HG03457 (cell line): ENCODE measurements at regions not wholly inside any gene's neighbourhood (a gene's known extent, or its start where the extent isn't known, plus 50 kb on each side); places are given as distances from the start of the nearest gene placed in this dataset.

ENCODE experiments used
- ATAC-seq: cut with Tn5 transposase; IDR thresholded peaks from one replicate; pipeline ENCODE4 v1.9.1; 2021; ENCODE audit warnings: moderate number of reproducible peaks; ENCODE audit not compliant: unreplicated experiment

DNA sequence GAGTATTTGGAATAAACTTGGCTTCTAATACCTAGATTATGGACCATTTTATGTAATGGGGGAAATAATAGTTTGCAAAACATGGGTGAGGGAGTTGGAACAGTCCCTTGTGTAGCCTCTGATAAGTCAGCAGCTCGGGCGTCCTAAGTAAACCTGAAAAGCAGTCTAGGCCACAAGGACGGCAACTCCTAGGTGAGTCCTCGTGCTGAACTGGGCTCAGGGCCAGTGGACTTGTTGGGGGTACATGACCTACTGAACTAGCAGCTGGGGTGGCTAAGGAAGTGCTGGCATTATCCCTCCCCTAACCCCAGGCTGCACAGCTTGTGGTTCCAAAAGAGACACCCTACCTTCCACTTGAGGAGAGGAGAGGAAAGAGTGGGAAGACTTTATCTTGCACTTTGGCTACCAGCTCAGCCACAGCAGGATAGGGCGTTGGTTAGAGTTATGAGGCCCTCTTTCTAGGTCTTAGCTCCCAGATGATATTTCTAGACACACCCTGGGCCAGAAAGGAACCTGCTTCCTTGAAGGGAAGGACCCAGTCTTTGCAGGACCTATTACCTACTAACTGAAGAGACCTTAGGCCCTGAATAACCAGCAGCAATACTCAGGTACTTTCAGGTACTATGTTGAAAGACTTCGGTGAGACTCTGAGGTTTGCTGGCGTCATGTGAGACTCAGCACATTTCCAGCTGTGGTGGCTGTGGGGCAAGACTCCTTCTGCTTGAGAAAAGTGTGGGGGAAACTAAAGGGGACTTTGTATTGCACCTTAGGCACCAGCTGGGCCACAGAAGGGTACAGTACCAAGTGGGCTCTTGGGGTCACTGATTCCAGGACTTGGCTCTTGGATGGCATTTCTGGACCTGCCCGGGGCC is 71.0 kb downstream of the AQP4 start:
- ATAC-seq = no peak

DNA sequence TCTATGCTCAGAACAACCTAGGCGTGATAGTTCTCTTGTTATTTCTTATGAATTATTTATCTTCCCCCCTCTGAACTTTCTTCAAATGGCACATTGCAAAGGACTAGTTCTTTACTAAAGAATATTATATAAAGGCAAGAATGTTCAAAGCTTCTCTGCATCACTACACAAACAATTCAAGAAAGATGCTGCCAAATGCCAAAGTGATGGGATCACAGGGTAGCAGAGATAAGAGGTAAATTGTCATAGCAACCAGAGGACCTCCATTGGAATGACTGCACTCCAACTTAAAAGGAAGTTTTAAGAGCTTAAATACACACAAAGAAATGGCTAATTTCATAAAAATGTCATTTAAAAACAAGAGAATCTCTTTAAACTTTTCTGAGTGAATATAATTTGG is 72.8 kb downstream of the AQP4 start:
- ATAC-seq = no peak

DNA sequence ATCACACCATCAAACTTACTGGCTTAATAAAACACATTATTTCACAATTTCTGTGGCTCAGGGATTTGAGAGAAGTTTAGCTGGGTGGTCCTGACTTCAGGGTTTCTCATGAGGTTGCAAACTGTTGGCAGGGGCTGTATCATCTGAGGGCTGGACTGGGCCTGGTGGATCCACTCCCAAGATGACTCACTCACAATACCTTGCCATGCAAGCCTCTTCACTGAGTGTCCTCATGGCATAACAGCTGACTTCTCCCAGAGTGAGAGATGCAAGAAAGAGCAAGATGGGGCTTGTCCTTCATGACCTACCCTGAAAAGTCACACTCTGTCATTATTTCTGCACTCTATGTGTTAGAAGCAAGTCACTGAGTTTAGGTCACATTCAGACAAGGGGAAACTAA is 73.8 kb downstream of the AQP4 start:
- no peak for ATAC-seq

DNA sequence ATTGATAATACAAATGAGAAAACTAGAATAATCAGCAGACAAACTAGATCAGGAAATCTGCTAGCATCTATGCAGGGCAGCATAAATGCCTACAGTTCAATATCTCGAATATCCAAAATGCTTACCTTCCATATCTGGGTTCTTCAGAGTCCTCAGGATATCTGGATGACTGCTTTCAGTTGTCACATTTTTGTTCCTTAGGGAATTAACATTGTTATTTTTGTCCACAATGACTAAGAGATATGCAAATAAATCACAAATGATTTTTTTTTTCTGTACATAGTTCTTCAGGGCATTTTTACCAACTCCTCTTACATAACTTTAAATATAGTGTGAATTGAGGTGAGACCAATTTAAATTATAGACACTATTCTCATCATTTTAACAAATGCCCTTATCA is 80.9 kb downstream of the AQP4 start:
- no peak for ATAC-seq

GRCh38 chr18:26783170-26783569 is 82.3 kb downstream of the AQP4 start:
- no peak for ATAC-seq

- ATAC-seq = no peak
These were observed 84.8 kb downstream of the AQP4 start for GRCh38 chr18:26780520-26781325.

GRCh38 chr18:26778054-26778393 is 87.5 kb downstream of the AQP4 start:
- ATAC-seq = no peak

GRCh38 chr18:26777351-26778053 is 88.0 kb downstream of the AQP4 start:
- ATAC-seq = no peak

GRCh38 chr18:26772691-26773090 is 92.8 kb downstream of the AQP4 start:
- no peak for ATAC-seq

GRCh38 chr18:26771524-26771923 is 94.0 kb downstream of the AQP4 start:
- no peak for ATAC-seq

- no peak for ATAC-seq
These were observed 97.1 kb downstream of the AQP4 start for GRCh38 chr18:26768385-26768784.

DNA sequence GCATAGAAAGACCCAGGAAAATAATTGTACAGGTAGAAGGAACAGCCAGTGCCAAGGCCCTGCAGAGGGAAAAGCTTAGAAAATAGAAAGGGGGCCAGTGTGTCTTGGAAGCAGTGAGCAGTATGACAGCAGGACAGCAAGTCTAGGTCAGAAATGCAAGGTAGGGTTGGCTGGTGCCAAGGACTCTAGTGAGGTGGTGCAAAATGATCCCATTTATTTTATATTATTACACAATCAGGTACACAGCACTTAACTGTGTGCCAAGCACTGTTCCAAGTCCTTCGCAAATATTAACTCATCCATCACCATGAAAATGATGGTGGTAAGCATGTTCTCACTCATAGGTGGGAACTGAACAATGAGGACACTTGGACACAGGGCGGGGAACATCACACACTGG is 100.0 kb downstream of the AQP4 start:
- ATAC-seq = no peak

GRCh38 chr18:26764586-26764985 is 100.9 kb downstream of the AQP4 start:
- no peak for ATAC-seq

- ATAC-seq = no peak
These were observed 101.3 kb downstream of the AQP4 start for GRCh38 chr18:26764177-26764576.

DNA sequence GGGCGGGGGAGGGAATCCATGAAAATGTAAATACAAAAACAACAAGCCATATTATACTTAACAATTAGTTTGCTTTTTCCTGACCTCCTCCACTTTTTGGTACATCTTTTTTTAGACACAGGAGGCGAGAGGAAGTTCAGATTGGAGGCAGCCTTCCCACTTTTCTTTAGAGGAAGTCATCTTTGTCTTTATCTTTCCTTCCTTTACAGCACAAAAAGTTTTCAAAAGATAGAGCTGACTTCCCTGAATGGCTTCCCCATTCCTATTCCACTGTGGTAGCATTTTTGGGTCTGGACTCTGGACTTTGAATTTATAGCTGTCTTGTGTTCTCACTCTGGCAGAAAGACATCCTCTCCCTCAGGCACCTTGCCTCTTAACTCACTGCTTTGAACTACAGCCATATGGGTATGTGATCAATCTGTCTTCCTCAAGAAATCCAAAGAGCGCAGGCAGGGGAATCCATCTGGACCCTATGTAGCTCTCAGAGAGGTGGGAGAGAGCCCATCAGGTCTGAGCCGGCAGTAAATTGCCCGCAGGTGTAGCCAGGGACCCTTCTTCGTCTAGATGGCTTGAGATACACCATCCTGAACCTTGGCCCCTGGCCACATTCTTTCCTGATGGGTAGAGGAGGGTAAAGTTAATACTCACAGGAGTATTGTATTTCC is 101.9 kb downstream of the AQP4 start:
- no peak for ATAC-seq

- ATAC-seq = no peak
These were observed 108.1 kb downstream of the AQP4 start for GRCh38 chr18:26757263-26758019.

DNA sequence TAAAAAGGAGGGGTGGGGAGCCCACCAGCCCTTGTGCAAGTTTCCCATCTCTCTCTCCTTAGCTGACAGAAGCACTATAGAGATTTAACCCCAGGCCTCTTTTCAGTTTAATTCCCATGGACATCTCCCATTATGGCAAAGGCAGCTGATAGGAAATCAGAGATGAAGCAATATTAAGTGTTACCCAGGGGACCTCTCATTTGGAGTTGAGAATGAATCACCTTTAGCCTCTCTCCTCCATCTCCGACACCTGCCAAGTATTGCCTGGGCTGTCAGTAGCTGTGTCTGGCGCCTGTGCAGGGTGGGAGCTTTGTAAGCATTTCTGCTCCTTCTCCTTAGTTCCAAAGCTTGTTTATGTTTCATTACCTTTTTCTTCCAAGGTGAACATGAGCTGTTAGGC is 109.0 kb downstream of the AQP4 start:
- no peak for ATAC-seq

- no peak for ATAC-seq
These were observed 118.6 kb downstream of the AQP4 start for GRCh38 chr18:26746826-26747475.

- ATAC-seq = no peak
These were observed 119.1 kb downstream of the AQP4 start for GRCh38 chr18:26746398-26746797.
